ENCODE measurements at regions not wholly inside any gene's neighbourhood (a gene's known extent, or its start where the extent isn't known, plus 50 kb on each side); places are given as distances from the start of the nearest gene placed in this dataset.
"Not testable (repeated sequence)": the region's sequence is repeated elsewhere in the genome, so short reads cannot be mapped to it uniquely, and the experiment has no call there.

GRCh38 chr22:22336333-22336732 lies 91.7 kb downstream of the VPREB1 start:
- TF ChIP-seq, protein P1, sequence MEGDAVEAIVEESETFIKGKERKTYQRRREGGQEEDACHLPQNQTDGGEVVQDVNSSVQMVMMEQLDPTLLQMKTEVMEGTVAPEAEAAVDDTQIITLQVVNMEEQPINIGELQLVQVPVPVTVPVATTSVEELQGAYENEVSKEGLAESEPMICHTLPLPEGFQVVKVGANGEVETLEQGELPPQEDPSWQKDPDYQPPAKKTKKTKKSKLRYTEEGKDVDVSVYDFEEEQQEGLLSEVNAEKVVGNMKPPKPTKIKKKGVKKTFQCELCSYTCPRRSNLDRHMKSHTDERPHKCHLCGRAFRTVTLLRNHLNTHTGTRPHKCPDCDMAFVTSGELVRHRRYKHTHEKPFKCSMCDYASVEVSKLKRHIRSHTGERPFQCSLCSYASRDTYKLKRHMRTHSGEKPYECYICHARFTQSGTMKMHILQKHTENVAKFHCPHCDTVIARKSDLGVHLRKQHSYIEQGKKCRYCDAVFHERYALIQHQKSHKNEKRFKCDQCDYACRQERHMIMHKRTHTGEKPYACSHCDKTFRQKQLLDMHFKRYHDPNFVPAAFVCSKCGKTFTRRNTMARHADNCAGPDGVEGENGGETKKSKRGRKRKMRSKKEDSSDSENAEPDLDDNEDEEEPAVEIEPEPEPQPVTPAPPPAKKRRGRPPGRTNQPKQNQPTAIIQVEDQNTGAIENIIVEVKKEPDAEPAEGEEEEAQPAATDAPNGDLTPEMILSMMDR (IDR thresholded peaks at IDR 0.05) = not testable (repeated sequence)
- not testable (repeated sequence) for TF ChIP-seq POLR2A (IDR thresholded peaks at IDR 0.05)

Data from uterus (tissue), 2 donors.